WTC11 (cell line): ENCODE measurements at regions not wholly inside any gene's neighbourhood (a gene's known extent, or its start where the extent isn't known, plus 50 kb on each side); places are given as distances from the start of the nearest gene placed in this dataset.

Experiments used
- CTCF ChIP-seq: fragments of 200-600 bp; IDR thresholded peaks from 2 replicates; pipeline ENCODE4 v1.8.0; 2022; ENCODE audit warnings: antibody characterized with exemption
- ETV6 ChIP-seq: sonication (generic); formaldehyde crosslinking; IDR thresholded peaks from 2 replicates; pipeline ENCODE4 v1.8.1; 2022; ENCODE audit warnings: mild to moderate bottlenecking, missing genetic modification reagents
- NFYB ChIP-seq: sonication (generic); formaldehyde crosslinking; conservative IDR thresholded peaks from 2 replicates; pipeline ENCODE4 v1.8.0; 2022; ENCODE audit warnings: low read depth, missing genetic modification reagents
- NR1H2 ChIP-seq: sonication (generic); formaldehyde crosslinking; IDR thresholded peaks from 2 replicates; pipeline ENCODE4 v1.9.0; 2021; ENCODE audit warnings: mild to moderate bottlenecking, moderate library complexity, missing genetic modification reagents
- SMAD3 ChIP-seq: sonication (generic); formaldehyde crosslinking; IDR thresholded peaks from 2 replicates; pipeline ENCODE4 v1.8.0; 2022; ENCODE audit warnings: missing genetic modification reagents, mild to moderate bottlenecking, borderline replicate concordance
- TEAD4 ChIP-seq: sonication (generic); formaldehyde crosslinking; IDR thresholded peaks from 2 replicates; pipeline ENCODE4 v1.8.0; 2022; ENCODE audit warnings: mild to moderate bottlenecking, missing genetic modification reagents
- USF2 ChIP-seq: sonication (generic); formaldehyde crosslinking; IDR thresholded peaks from 2 replicates; pipeline ENCODE4 v1.8.1; 2023; ENCODE audit warnings: mild to moderate bottlenecking, missing genetic modification reagents, moderate library complexity
- ZBTB43 ChIP-seq: sonication (generic); formaldehyde crosslinking; IDR thresholded peaks from 2 replicates; pipeline ENCODE4 v1.8.1; 2023; ENCODE audit warnings: mild to moderate bottlenecking, missing genetic modification reagents
- ZNF138 ChIP-seq: sonication (generic); formaldehyde crosslinking; conservative IDR thresholded peaks from 2 replicates; pipeline ENCODE4 v1.8.1; 2022; ENCODE audit warnings: mild to moderate bottlenecking, moderate library complexity, missing genetic modification reagents
- ZNF263 ChIP-seq: sonication (generic); formaldehyde crosslinking; IDR thresholded peaks from 2 replicates; pipeline ENCODE4 v1.8.1; 2022; ENCODE audit warnings: low read depth, mild to moderate bottlenecking, moderate library complexity, missing genetic modification reagents

GRCh38 chr6:41449399-41450245 is 96.6 kb upstream of the FOXP4 start:
- TF ChIP-seq CTCF: no peak
- TF ChIP-seq TEAD4 (CRISPR knock-in tag): no peak
- TF ChIP-seq ZNF263 (CRISPR knock-in tag): no peak
- TF ChIP-seq USF2 (CRISPR knock-in tag): no peak
- TF ChIP-seq NFYB (CRISPR knock-in tag): no peak
- TF ChIP-seq NR1H2: no peak
- TF ChIP-seq ETV6 (CRISPR knock-in tag): no peak
- TF ChIP-seq ZNF138 (CRISPR knock-in tag): no peak
- TF ChIP-seq ZBTB43 (CRISPR knock-in tag): no peak
- TF ChIP-seq SMAD3: no peak
